Right atrium auricular region (tissue), 2 donors: ENCODE measurements at regions not wholly inside any gene's neighbourhood (a gene's known extent, or its start where the extent isn't known, plus 50 kb on each side); places are given as distances from the start of the nearest gene placed in this dataset.
"Not testable (repeated sequence)": the region's sequence is repeated elsewhere in the genome, so short reads cannot be mapped to it uniquely, and the experiment has no call there.

ENCODE experiments used
- DNase-seq: peaks from one replicate; pipeline ENCODE4 v3.0.0-alpha.2; 2019; ENCODE audit warnings: low spot score
- H3K27ac ChIP-seq, 2 donors: fragments of 200-600 bp; sonication (generic); 1 replicate in 1 of 2; 2 replicates in 1 of 2; pipeline ENCODE4 v1.5.1; 2016 to 2019
- H3K27me3 ChIP-seq, 2 donors: fragments of 200-600 bp; sonication (generic); one replicate each; pipeline versions ENCODE4 v1.5.1 to v1.6.0; 2017 to 2019
- H3K36me3 ChIP-seq: fragments of 200-600 bp; sonication (generic); one replicate; pipeline ENCODE4 v1.5.1; 2016
- H3K4me1 ChIP-seq, 2 donors: fragments of 200-600 bp; sonication (generic); one replicate each; pipeline versions ENCODE4 v1.5.1 to v1.6.0; 2017 to 2019
- H3K4me3 ChIP-seq, 2 donors: fragments of 200-600 bp; sonication (generic); 1 replicate in 1 of 2; 2 replicates in 1 of 2; pipeline ENCODE4 v1.5.1; 2017 to 2019; ENCODE audit warnings: mild to moderate bottlenecking in 1 of 2, moderate library complexity in 1 of 2
- H3K9me3 ChIP-seq, 2 donors: fragments of 200-600 bp; sonication (generic); one replicate each; pipeline ENCODE4 v1.5.1; 2019
- CTCF ChIP-seq, 2 donors: fragments of 200-600 bp; sonication (generic); IDR thresholded peaks; one replicate each; pipeline ENCODE4 v1.5.1; 2019; ENCODE audit warnings: antibody characterized with exemption in 2 of 2

GRCh38 chrX:116321711-116322110 is 114.7 kb upstream of the SLC6A14 start:
- H3K27me3 ChIP-seq, result no peaks in the 10 kb centered on the region
- DNase-seq, result no peak
- H3K4me1 ChIP-seq, result no peaks in the 10 kb centered on the region
- H3K36me3 ChIP-seq, result no peaks in the 10 kb centered on the region
- H3K4me3 ChIP-seq, result no peak overlapping the region
- H3K9me3 ChIP-seq, result no peaks in the 10 kb centered on the region
- no peak overlapping the region for H3K27ac ChIP-seq
- TF ChIP-seq CTCF (IDR thresholded peaks at IDR 0.05), result no peak

- H3K4me3 ChIP-seq, DNase-seq, H3K27ac ChIP-seq, H3K36me3 ChIP-seq, H3K27me3 ChIP-seq, H3K4me1 ChIP-seq, H3K9me3 ChIP-seq: not testable (repeated sequence)
Observed at GRCh38 chrX:116332026-116332425, 104.4 kb upstream of the SLC6A14 start.

GRCh38 chrX:116334797-116335196 is 101.6 kb upstream of the SLC6A14 start:
- not testable (repeated sequence) for H3K4me3 ChIP-seq, H3K4me1 ChIP-seq, DNase-seq, H3K36me3 ChIP-seq, H3K27ac ChIP-seq, H3K27me3 ChIP-seq, H3K9me3 ChIP-seq

GRCh38 chrX:116339407-116339806 is 97.0 kb upstream of the SLC6A14 start:
- H3K4me1 ChIP-seq, result no peaks in the 10 kb centered on the region
- no peak overlapping the region for H3K4me3 ChIP-seq
- no peak for DNase-seq
- H3K27ac ChIP-seq, result no peak overlapping the region
- H3K9me3 ChIP-seq, result no peaks in the 10 kb centered on the region
- no peaks in the 10 kb centered on the region for H3K36me3 ChIP-seq
- no peak for TF ChIP-seq CTCF (IDR thresholded peaks at IDR 0.05)
- no peaks in the 10 kb centered on the region for H3K27me3 ChIP-seq

- TF ChIP-seq CTCF (IDR thresholded peaks at IDR 0.05), result no peak
- DNase-seq, result no peak
- no peaks in the 10 kb centered on the region for H3K27me3 ChIP-seq
- H3K9me3 ChIP-seq, result no peaks in the 10 kb centered on the region
- no peak overlapping the region for H3K27ac ChIP-seq
- H3K4me3 ChIP-seq, result no peak overlapping the region
- no peaks in the 10 kb centered on the region for H3K36me3 ChIP-seq
- H3K4me1 ChIP-seq, result no peaks in the 10 kb centered on the region
Observed at GRCh38 chrX:116342903-116343302, 93.5 kb upstream of the SLC6A14 start.

GRCh38 chrX:116345958-116346357 is 90.4 kb upstream of the SLC6A14 start:
- TF ChIP-seq CTCF (IDR thresholded peaks at IDR 0.05), result no peak
- H3K9me3 ChIP-seq, result no peaks in the 10 kb centered on the region
- no peak for DNase-seq
- H3K27ac ChIP-seq, result no peak overlapping the region
- no peaks in the 10 kb centered on the region for H3K27me3 ChIP-seq
- H3K36me3 ChIP-seq, result no peaks in the 10 kb centered on the region
- no peaks in the 10 kb centered on the region for H3K4me1 ChIP-seq
- no peak overlapping the region for H3K4me3 ChIP-seq

GRCh38 chrX:116357329-116357728 is 79.1 kb upstream of the SLC6A14 start:
- no peak for DNase-seq
- H3K27me3 ChIP-seq, result no peaks in the 10 kb centered on the region
- H3K36me3 ChIP-seq, result no peaks in the 10 kb centered on the region
- H3K9me3 ChIP-seq, result no peaks in the 10 kb centered on the region
- no peak overlapping the region for H3K4me3 ChIP-seq
- H3K27ac ChIP-seq, result no peak overlapping the region
- no peak for TF ChIP-seq CTCF (IDR thresholded peaks at IDR 0.05)
- H3K4me1 ChIP-seq, result no peaks in the 10 kb centered on the region
